GM19452 (cell line): ENCODE measurements at regions not wholly inside any gene's neighbourhood (a gene's known extent, or its start where the extent isn't known, plus 50 kb on each side); places are given as distances from the start of the nearest gene placed in this dataset.
"Not testable (repeated sequence)": the region's sequence is repeated elsewhere in the genome, so short reads cannot be mapped to it uniquely, and the experiment has no call there.

Experiments used
- ATAC-seq: cut with Tn5 transposase; IDR thresholded peaks from one replicate; pipeline ENCODE4 v1.9.1; 2021; ENCODE audit not compliant: unreplicated experiment

DNA sequence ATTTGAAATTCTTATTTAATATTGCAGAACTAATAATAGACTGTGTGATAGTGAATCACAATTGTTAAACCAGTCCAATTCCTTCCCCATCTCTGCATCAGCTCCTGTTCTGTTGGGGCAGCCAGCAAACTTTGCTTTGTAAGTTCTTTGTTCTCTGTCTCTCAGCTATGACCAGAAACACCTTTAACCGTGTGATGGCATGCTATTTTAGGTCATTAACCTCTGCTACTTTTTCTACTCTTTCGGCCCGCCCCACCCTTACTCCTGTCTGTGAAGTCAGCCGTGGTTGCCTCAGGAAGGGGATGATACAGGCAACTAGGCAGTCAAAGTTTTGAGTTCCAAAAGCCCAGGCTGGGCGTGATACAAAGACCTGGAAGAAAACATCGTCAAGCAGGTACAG, 51.3 kb upstream of the EGFL6 start:
- ATAC-seq: no peak

DNA sequence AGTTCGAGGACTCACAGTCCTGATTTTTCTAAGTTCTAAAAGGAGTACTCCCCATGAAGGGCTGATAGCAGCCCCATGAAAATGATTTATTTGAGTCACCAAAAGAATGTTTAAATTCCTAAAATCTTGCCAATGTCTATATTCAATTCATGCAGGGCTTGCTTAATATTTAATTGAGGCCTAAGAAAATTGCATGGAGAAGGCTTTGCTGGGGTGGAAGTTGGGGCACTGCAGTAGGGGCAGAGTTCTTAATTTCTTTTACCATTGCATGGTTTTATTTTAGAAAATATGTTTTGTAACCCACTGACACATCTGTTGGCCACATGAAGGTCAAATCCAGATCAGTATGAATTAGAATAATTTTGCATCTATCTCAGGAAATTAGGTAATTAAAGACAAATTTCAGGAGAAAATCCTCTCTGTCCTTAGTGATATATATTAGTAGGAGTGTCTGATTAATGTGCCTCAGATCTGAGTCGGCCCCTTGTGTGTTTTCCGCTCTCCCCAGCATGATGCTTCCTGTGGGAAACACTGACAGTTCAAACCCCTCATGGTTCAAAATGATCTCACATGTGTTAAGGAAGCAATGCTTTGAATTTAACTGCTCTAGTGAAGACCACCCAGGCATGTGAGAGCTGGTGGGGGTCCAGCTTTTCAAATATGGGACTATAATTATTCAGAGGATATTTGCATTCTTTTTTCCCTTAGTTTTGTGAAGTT, 54.0 kb upstream of the EGFL6 start:
- no peak for ATAC-seq

DNA sequence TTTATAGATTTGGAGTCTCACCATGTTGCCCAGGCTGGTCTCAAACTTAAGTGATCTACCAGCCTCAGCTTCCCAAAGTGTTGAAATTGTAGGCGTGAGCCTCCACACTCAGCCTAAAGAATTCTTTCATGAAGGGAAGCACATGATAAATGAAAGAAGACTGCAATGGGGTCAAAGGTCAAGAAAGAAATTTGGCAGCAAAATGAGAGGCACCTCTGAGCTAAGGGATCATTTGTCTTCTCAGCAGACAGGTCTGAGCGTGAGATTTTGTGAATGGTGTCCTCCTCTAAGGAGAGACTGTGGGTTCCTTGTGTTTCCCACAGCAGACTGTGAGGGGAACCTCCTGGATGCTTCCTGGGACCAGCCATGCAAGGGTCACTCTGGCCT, 57.5 kb upstream of the EGFL6 start:
- ATAC-seq: no peak

DNA sequence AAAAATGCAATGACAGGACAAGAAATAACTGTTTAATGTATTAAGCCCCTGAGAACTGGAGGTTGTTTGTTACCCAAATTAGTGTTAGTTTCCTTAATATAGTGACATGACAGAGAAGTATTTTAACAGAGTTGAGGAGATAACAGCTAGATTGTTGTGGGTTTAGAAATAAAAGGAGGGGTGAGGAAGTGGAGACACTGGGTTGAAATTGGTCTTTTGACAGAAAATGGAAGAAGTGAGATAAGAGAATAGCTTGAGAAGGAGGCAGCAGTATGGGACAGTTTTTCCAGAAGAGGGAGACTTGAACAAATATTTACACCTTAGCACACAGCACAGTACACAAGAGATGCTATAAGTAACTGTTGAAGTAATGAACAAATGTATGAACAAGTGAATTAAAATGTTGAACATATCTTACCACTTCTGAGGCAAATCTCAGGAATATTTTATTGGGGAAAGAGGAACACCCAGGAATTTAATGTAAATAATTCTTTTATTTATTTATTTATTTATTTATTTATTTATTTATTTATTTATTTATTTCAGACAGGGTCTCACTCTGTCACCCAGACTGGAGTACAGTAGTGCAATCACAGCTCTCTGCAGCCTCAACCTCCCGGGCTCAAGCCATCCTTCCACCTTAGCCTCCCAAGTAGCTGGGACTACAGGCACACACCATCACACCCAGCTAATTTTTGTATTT, 58.0 kb upstream of the EGFL6 start:
- ATAC-seq: no peak

DNA sequence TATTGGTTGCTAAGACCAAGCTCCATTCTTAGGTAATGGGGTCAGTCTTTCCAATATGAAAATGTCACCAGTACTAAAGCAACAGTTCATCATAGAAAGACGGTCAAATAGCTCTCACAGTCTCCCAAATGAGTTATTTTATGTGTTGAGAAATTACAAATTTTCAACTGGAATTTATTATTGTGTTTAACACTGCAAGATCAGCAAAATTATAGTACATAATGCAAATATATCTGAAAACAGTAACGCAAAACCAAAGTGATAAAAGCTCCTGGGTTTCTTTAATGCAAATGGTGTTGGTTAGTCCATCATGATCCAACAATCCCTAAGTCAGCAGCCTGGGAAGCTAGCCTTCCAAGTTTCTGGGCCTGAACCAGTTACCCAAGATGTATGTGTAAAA, 61.5 kb upstream of the EGFL6 start:
- ATAC-seq: no peak

DNA sequence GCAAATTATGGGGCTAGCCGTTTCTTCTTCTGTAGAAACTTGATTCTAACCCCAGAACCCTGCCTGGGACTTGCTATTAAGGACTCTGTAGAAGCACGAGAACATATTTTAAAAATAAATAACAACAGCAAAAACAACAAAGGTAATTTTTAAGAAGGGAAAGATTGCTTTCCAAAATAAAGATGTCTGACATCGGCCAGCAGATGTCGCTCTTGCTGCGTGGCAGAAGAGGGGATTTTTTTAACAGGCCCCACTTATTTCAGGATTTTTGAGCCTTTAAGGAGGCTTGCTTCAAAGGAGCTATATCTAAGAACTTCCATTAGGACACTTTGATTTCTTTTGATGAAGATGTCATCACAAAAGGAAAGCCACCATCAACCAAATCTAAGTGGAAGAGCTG, 62.8 kb upstream of the EGFL6 start:
- ATAC-seq: no peak

DNA sequence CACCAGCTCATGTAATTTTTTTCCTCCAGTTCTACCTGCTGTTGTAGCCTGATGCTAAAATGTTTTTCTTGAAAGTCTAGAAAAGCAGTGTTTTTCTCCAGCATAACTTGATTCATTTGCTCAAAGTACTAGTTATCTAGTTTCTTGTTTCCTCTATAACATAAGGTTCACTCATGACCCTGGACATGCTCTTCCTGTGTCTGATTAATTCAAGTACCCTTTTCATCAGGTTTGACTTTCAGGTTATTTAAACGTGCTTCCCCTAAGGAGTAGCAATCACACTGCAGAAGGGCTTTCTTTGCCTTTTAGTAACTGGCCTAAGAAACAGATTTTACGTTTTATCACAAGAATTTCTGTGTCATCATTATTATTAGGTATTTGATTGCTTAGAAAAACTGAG, 66.8 kb upstream of the EGFL6 start:
- ATAC-seq: no peak

DNA sequence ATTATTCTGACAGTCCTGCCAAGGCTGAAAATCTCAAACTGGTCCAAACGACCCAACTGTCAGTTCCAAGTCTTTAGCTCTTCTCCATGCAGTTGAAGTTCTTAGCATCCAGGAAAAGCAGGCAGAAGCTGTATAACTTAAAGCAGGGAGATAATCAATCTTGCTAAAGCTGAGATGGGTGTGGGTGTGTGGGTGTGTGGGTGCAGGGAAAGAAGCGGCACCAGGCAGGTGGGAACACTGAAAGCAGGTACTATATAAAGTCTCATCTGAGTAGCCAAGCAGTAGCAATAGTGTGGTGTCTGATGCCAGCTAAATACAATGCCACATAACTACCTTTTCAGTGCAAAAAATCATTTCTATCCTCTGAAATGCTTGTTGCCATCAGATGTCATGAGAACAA, 69.7 kb upstream of the EGFL6 start:
- ATAC-seq: no peak

DNA sequence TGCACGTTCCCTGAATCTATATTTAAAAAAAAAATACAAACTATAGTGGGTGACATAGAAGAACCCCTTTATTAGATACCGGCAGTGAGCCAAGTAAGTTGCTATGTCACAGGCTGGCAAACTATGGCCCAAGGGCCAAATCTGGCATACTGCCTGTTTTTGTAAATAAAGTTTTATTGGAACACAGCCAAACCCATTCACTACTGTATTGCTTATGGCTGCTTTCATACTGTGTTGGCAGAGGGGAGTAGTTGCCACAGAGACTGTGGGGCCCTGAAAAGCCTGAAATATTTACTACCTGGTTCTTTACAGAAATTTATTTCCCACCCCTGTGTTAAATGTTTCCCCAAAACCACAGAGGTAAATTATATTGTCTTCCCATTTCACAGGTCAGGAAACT, 71.2 kb upstream of the EGFL6 start:
- no peak for ATAC-seq

DNA sequence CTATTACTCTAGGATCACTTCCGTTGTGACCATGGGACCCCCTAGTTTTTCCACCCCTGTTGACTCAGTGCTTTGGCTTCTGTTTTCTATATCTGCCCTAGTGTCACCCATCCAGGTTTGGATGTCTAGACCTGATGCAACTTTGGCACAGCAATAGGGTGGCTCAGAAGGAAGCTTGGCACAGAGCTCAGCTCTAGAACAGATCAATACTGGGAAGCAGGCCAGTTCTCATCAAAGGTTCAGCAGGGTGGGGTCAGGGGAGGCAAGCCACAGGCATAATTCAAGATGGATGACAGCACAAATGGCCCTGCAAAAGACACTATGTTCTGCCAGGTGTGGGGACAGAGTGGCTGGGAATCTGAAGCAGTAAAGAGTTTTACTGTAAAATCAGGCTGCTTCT, 74.2 kb upstream of the EGFL6 start:
- ATAC-seq: no peak

DNA sequence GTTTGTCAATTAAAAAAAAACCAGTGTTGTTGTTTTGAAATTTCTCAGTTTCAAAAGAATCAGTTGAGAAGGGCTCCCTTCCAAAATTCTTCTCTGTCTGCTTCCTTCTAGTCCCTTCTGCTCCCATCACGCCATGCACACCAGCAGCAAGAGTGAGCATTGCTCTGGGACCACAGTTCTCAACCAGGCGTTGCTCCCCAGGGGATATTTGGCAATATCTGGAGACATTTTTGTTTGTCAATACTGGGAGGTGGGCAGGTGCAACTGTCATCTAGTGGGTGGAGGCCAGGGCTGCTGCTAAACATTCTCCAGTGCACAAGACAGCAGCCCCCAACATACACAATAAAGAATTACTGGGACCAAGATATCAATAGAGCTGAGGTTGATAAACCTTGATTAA, 74.8 kb upstream of the EGFL6 start:
- no peak for ATAC-seq

DNA sequence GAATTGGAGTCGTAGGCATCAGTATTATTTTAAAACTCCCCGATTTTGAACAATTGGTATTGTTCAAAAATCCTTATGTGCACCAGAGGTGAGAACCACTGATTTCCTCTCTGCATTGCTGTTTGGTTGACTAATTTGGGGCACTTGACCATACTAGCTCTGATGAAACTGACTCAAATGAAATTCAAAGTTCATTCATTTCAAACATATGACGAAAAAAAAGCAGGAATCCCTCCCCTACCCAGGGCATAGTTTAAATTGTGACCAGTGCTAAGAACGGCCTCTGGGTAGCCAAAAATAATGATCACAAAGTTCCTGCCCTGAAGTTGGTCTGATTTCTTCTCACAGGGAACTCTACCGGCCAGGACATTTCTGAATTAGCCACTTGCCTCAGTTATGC, 75.7 kb upstream of the EGFL6 start:
- ATAC-seq: no peak

DNA sequence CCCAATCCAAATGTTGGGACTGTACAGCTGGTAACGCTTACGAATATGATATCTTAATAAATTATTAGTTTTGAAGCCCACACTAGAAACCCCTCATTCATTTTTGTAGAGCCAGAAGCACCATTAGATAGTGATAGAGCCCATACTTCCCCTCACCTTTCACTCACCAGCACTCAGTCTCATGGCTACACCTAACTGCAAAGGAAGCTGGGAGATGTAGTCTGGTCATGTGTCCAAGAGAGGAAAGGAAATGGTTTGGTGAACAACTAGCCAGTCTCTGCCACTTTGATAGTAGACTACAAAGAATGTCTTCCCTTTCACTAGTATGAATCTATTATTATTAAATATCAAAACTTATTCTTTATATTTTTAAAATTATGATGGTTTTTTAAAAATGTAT, 77.1 kb upstream of the EGFL6 start:
- no peak for ATAC-seq

DNA sequence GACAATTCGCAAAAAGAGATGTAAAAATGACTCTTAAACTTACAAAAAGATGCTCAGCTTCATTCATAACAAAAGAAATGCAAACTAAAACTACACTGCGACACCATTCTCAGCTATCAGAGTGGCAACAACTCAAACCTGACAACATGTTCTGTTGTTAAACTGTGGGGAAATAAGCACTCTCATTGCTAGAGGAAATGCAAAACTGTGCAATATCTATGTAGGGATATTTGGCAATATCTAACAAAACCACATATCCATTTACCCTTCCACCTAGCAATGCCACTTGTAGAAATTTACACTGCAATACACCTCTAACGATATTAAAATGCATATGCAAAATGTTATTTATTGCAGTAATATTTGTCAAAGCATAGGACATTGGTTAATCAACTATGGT, 78.3 kb upstream of the EGFL6 start:
- ATAC-seq: no peak

DNA sequence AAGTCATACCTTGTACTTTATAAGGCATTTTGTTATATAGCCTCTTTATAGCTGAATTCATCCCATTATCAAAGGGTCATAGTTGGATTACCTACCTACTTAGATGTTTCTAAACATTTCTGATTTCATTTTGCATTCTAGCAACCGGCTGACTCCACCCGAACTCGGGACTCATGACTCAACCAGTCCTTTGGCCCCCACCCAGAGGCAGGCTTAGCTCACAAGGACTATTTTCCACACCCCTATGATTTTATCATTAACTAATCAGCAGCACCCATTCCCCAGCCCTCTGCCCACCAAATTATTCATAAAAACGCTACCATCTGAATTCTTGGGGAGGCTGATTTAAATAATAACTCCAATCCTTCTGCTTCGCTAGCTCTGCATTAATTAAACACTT, 79.9 kb upstream of the EGFL6 start:
- no peak for ATAC-seq

DNA sequence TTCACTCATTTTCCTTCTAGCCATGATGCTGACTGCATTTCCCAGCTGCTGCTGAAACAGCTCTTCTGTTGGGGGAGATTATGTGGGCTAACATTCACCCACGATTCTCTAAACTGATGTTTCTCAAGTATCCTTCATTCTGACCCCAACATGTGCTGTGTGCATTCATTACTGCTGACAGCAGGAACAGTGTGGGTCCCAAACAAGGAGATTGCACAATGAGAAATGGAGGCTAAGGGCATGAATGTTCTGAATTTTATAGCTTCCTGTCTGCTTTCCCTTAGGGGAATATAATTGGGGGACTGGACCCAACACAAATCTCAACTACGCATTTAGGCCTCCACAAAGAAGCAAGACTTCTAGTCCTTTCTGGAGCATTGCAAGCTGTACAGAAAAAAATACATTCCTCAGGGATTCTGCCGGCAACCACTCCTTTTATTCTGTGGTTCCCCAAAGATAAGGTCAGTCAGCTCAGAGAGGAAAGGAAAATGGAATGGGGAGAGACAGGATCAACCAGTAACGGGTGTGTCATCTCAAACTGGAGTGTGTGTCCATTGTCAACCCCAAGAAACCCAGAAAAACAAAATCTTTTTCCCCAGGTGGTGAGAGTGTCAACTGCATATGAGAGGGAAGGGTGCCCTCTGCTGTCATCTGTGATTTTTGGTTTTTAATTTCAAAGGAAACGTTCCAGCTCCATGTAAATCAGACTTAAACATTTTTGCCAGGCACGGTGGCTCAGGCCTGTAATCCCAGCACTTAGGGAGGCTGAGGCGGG, 81.5 kb upstream of the EGFL6 start:
- ATAC-seq: peak; percentile 50

DNA sequence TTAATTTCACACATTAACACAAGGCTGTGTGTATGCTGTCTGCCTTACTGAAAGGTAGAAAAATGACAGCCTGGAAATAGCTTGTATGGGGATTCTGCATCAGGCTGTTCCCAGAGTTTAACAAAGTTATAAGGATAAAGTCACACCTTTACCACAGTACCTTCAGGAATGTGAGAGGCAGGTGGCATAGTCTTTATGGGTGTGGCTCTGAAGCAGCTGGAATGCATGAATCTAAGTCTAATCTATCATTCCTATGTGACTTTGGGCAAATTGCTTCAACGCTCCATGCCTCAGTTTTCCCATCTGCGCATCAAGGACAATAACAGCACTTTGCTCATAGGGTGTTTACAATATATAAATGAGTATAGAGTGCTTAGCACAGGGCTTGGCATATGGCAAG, 84.2 kb upstream of the EGFL6 start:
- ATAC-seq: no peak

DNA sequence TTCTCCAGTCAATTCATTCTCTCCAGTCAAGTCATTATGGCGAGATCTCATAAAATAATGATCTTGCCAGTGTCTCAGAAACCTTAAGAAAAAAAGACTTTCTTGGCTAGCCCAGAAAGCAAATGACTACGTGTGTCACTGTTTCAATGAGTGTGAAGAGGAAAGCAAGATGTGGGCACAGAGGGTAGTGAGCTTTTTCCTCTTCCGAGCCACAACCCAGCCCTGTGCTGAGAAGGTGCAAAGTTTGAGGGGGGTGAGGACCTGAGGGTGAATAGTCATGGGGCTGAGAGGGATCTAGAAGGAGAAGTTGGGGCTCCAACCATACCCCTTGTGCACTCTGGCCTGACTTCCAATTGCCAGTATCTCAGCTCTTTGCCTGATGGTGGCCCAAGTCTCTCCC, 85.6 kb upstream of the EGFL6 start:
- ATAC-seq: no peak

DNA sequence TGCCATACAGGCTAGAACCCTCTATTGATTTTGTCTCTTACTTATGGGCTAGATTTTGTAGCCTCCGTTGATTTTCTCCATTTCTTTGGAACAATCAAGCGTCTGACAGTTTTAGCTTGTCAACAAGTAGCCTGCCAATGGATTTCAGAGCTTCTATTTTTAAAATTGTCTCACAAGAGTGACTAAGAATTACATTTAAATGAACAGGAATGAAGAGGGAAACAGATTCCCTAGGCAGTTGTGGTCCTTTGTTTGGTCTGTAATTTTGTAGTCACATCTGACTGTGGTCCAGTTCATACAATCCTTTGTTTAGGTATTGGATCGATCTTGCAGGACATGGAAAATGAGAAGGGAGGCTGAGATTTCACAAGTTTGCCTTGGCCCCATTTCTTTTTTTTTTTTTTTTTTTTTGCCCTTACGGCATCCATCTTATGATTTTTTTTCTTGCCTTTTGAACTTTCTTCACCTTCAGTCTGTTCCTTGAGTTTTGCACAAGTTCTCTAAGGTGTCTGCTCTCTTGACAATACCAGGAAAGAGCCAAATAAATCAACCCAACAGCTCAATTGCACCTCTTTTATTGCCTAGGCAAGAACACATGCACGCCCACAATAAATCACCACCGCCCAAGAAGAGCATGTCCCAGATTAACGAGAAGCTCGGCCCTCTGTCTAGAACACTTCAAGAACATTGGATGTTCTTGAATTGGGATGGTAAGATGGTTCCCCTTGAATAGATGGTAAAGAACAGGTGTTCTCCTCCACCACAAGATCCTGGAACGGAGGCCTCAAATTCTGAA, 86.5 kb upstream of the EGFL6 start:
- ATAC-seq: no peak

DNA sequence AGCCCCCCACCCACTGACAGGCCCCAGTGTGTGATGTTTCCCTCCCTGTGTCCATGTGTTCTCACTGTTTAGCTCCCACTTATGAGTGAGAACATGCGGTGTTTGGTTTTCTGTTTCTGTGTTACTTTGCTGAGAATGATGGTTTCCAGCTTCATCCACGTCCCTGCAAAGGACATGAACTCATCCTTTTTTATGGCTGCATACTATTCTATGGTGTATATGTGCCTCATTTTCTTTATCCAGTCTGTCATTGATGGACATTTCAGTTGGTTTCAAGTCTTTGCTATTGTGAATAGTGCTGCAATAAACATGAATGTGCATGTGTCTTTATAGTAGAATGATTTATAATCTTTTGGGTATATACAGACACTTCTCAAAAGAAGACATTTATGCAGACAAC, 88.6 kb upstream of the EGFL6 start:
- not testable (repeated sequence) for ATAC-seq

DNA sequence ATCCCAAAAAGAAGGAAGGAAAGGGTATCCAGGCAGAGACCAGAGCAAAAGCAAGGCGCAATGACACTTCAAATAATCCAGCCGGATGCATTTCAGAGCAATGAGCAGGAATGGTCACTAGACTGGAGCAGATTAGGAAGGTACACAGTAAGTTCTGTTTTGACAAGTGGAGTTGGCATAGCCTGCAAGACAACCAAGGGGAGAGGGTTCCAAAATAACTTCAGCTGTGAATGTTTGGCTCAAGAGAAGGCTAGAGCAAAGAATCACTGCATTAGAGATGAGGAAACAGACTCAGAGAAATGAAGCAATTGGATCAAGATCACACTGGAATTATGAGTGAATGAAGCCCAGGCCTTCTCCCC, 90.0 kb upstream of the EGFL6 start:
- no peak for ATAC-seq
